ENCODE measurements at regions not wholly inside any gene's neighbourhood (a gene's known extent, or its start where the extent isn't known, plus 50 kb on each side); places are given as distances from the start of the nearest gene placed in this dataset.

DNA sequence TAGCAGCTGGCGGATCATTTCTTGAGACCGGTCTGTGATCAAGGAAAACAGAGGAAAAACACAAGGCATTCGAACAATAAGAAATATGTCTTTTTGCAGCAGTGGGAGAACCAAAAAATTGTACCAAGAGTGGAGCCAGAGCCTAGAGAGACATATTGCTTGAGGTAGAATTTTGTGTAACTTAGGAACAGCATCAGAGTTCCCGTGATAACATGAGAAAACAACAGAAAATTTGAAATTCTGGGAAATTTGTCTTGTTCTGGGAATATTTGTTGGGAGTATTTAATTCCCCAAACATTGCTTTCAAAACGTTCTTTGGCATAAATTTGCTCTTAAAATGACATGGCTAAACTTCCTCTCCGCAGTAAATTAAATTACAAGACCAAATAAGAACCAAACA, 267.5 kb downstream of the GPD2 start:
- TF ChIP-seq GATA3 (IDR thresholded peaks at IDR 0.05; ENCODE audit: low read depth, low read length) (no peak), GATA2 (IDR thresholded peaks at IDR 0.05; ENCODE audit: low read depth, low read length) (no peak)
